ENCODE measurements at regions not wholly inside any gene's neighbourhood (a gene's known extent, or its start where the extent isn't known, plus 50 kb on each side); places are given as distances from the start of the nearest gene placed in this dataset.

- DNase-seq = no peak
- no peaks in the 10 kb centered on the region for H3K79me2 ChIP-seq (ENCODE audit: control insufficient read depth, insufficient read depth, low read length)
- no peak overlapping the region for H3K27ac ChIP-seq (ENCODE audit: low read length in 2 of 2)
- intact Hi-C loops (cut with micrococcal nuclease) = no loop called here
- H3K9me3 ChIP-seq (ENCODE audit: control extremely low read depth in 1 of 3, control insufficient read depth in 2 of 3, insufficient read depth in 1 of 3, low read length in 2 of 3) = no peaks in the 10 kb centered on the region
- ChIA-PET POLR2A (no interaction called here), CTCF (no interaction called here)
- H3K36me3 ChIP-seq (replicated peaks in 1 of 2; ENCODE audit: control extremely low read depth in 1 of 2, control insufficient read depth in 1 of 2, extremely low read depth in 1 of 2, insufficient read depth in 2 of 2, low read length in 1 of 2) = no peaks in the 10 kb centered on the region
- no peak overlapping the region for H2AFZ ChIP-seq (ENCODE audit: insufficient read depth, low read depth, low read length, poor library complexity, severe bottlenecking)
- no peaks in the 10 kb centered on the region for H3K27me3 ChIP-seq (replicated peaks in 1 of 4; ENCODE audit: control extremely low read depth in 1 of 4, control insufficient read depth in 3 of 4, insufficient read depth in 4 of 4, low read length in 3 of 4)
- no peak overlapping the region for H3K4me3 ChIP-seq (ENCODE audit: control extremely low read depth in 1 of 5, extremely low read depth in 1 of 5, insufficient read depth in 1 of 5, low read depth in 2 of 5, low read length in 4 of 5)
- Mint-ChIP-seq H3K9me3 (ENCODE audit: insufficient read depth) (no peaks in the 10 kb centered on the region), H3K27me3 (no peaks in the 10 kb centered on the region), H3K4me3 (no peak overlapping the region), H3K27ac (no peak overlapping the region), H3K4me1 (no peaks in the 10 kb centered on the region)
- no peak overlapping the region for H3K4me2 ChIP-seq (replicated peaks; ENCODE audit: low read depth, low read length, poor library complexity, severe bottlenecking)
- TF ChIP-seq EZH2 (IDR thresholded peaks at IDR 0.05; ENCODE audit: borderline replicate concordance, insufficient read depth, low read depth, low read length, poor library complexity, severe bottlenecking) = no peak
- no peak for TF ChIP-seq CTCF (IDR thresholded peaks at IDR 0.05)
- no peak for ATAC-seq (ENCODE audit: low read depth)
- no peaks in the 10 kb centered on the region for H3K4me1 ChIP-seq (ENCODE audit: control insufficient read depth in 2 of 2, insufficient read depth in 2 of 2, low read length in 2 of 2)
- H4K20me1 ChIP-seq (ENCODE audit: control insufficient read depth, insufficient read depth, low read length, poor library complexity, severe bottlenecking) = no peaks in the 10 kb centered on the region
- no peak overlapping the region for H3K9ac ChIP-seq (ENCODE audit: low read length)
- no CpG with 5 or more reads among the region's 3 CpGs for WGBS (ENCODE audit: insufficient coverage)
Measured at GRCh38 chr9:82308836-82309235, 320.3 kb downstream of the SPATA31D1 start.

- Mint-ChIP-seq H3K4me1 (peaks cover 1% of the 10 kb centered on the region), H3K27ac (no peak overlapping the region), H3K9me3 (ENCODE audit: insufficient read depth) (no peaks in the 10 kb centered on the region), H3K4me3 (no peak overlapping the region), H3K27me3 (no peaks in the 10 kb centered on the region)
- Histone ChIP-seq H3K4me1 (ENCODE audit: control insufficient read depth in 2 of 2, insufficient read depth in 2 of 2, low read length in 2 of 2) (no peaks in the 10 kb centered on the region), H2AFZ (ENCODE audit: insufficient read depth, low read depth, low read length, poor library complexity, severe bottlenecking) (no peak overlapping the region), H3K27me3 (replicated peaks in 1 of 4; ENCODE audit: control extremely low read depth in 1 of 4, control insufficient read depth in 3 of 4, insufficient read depth in 4 of 4, low read length in 3 of 4) (no peaks in the 10 kb centered on the region), H3K27ac (ENCODE audit: low read length in 2 of 2) (no peak overlapping the region), H4K20me1 (ENCODE audit: control insufficient read depth, insufficient read depth, low read length, poor library complexity, severe bottlenecking) (no peaks in the 10 kb centered on the region), H3K4me2 (replicated peaks; ENCODE audit: low read depth, low read length, poor library complexity, severe bottlenecking) (no peak overlapping the region), H3K79me2 (ENCODE audit: control insufficient read depth, insufficient read depth, low read length) (no peaks in the 10 kb centered on the region), H3K36me3 (replicated peaks in 1 of 2; ENCODE audit: control extremely low read depth in 1 of 2, control insufficient read depth in 1 of 2, extremely low read depth in 1 of 2, insufficient read depth in 2 of 2, low read length in 1 of 2) (no peaks in the 10 kb centered on the region), H3K9me3 (ENCODE audit: control extremely low read depth in 1 of 3, control insufficient read depth in 2 of 3, insufficient read depth in 1 of 3, low read length in 2 of 3) (no peaks in the 10 kb centered on the region), H3K4me3 (ENCODE audit: control extremely low read depth in 1 of 5, extremely low read depth in 1 of 5, insufficient read depth in 1 of 5, low read depth in 2 of 5, low read length in 4 of 5) (no peak overlapping the region), H3K9ac (ENCODE audit: low read length) (no peak overlapping the region)
- ChIA-PET POLR2A (no interaction called here), CTCF (no interaction called here)
- TF ChIP-seq EZH2 (IDR thresholded peaks at IDR 0.05; ENCODE audit: borderline replicate concordance, insufficient read depth, low read depth, low read length, poor library complexity, severe bottlenecking) = no peak
- no peak for TF ChIP-seq CTCF (IDR thresholded peaks at IDR 0.05)
- intact Hi-C loops (cut with micrococcal nuclease) = no loop called here
- ATAC-seq (ENCODE audit: low read depth) (no peak), DNase-seq (no peak)
- WGBS (ENCODE audit: insufficient coverage) = 92% methylated on average over 2 of the region's 2 CpGs
Measured at GRCh38 chr9:82313697-82314096, 325.1 kb downstream of the SPATA31D1 start.
